ENCODE measurements at regions not wholly inside any gene's neighbourhood (a gene's known extent, or its start where the extent isn't known, plus 50 kb on each side); places are given as distances from the start of the nearest gene placed in this dataset.

- H3K27ac Mint-ChIP-seq, result peak overlapping the region in 1 of 3 experiments; percentile 60; a peak in 1 of 7 replicates
- no peak overlapping the region for H2BK120ac ChIP-seq (ENCODE audit: low read depth, low read length, poor library complexity, severe bottlenecking)
- no peak overlapping the region for H3T11ph ChIP-seq (ENCODE audit: low read length)
- H3K9ac ChIP-seq (ENCODE audit: extremely low read depth, insufficient read length, low read length), result no peak overlapping the region
- H4K91ac ChIP-seq (ENCODE audit: insufficient read length, low read depth, low read length), result no peak overlapping the region
- H4K8ac ChIP-seq (replicated peaks; ENCODE audit: insufficient read length, low read depth, low read length), result no peak overlapping the region
- no peak overlapping the region for H2AFZ ChIP-seq (ENCODE audit: low read length)
- H2BK20ac ChIP-seq (ENCODE audit: low read depth, low read length, poor library complexity, severe bottlenecking), result no peak overlapping the region
- no peaks in the 10 kb centered on the region for H4K20me1 ChIP-seq (ENCODE audit: control insufficient read depth, insufficient read depth, insufficient read length)
- no peaks in the 10 kb centered on the region for H3K27me3 ChIP-seq (ENCODE audit: insufficient read depth, low read length)
- no peak overlapping the region for H2BK12ac ChIP-seq (ENCODE audit: insufficient read length, low read depth, low read length)
- H3K4me1 ChIP-seq (ENCODE audit: insufficient read depth, low read length), result peaks cover 2% of the 10 kb centered on the region; the same call in 1 of the 2 replicates
- H3K4ac ChIP-seq (ENCODE audit: low read depth, low read length), result no peak overlapping the region
- H3K18ac ChIP-seq (ENCODE audit: insufficient read length, low read depth, low read length), result no peak overlapping the region
- DNase-seq, result no peak
- no peaks in the 10 kb centered on the region for H3K79me2 ChIP-seq (ENCODE audit: insufficient read depth, low read length)
- no peak overlapping the region for H3K56ac ChIP-seq (ENCODE audit: insufficient read length, low read depth, low read length)
- peaks cover 9 to 12% of the 10 kb centered on the region in 2 experiments for H3K9me3 Mint-ChIP-seq
- no peak overlapping the region for H2AK5ac ChIP-seq (ENCODE audit: insufficient read length, low read length)
- no peak overlapping the region for H4K5ac ChIP-seq (ENCODE audit: insufficient read length, low read depth, low read length)
- no peak overlapping the region for H3K4me3 Mint-ChIP-seq
- no peak overlapping the region for H3K23ac ChIP-seq (ENCODE audit: insufficient read length, low read depth, low read length)
- peaks cover 5% of the 10 kb centered on the region for H3K27me3 Mint-ChIP-seq (ENCODE audit: low read depth)
- TF ChIP-seq CTCF (conservative IDR thresholded peaks at IDR 0.05), result no peak
- H3K14ac ChIP-seq (ENCODE audit: insufficient read depth, low read length), result peak overlapping the region; percentile 4; the same call in 1 of the 2 replicates
- H3K27ac ChIP-seq (ENCODE audit: insufficient read length, low read depth, low read length), result no peak overlapping the region
- H3K4me2 ChIP-seq (ENCODE audit: insufficient read depth, insufficient read length, low read length), result no peak overlapping the region
- no peaks in the 10 kb centered on the region for H3K79me1 ChIP-seq (ENCODE audit: insufficient read depth, low read depth, low read length, poor library complexity, severe bottlenecking)
- peaks cover 15 to 27% of the 10 kb centered on the region in 2 experiments for H3K4me1 Mint-ChIP-seq
- no peak overlapping the region for H2BK15ac ChIP-seq (ENCODE audit: low read depth, low read length)
- H3K9me3 ChIP-seq (ENCODE audit: control insufficient read depth, low read depth, low read length), result no peaks in the 10 kb centered on the region
- no peaks in the 10 kb centered on the region for H3K23me2 ChIP-seq (ENCODE audit: insufficient read length, low read depth, low read length, poor library complexity, severe bottlenecking)
- H3K36me3 Mint-ChIP-seq (ENCODE audit: insufficient read depth in 1 of 3, low read depth in 3 of 3), result peaks cover 4 to 12% (median 5%) of the 10 kb centered on the region in 3 experiments; a peak in 5 of 7 replicates
- H2BK5ac ChIP-seq (ENCODE audit: insufficient read length, low read length), result no peak overlapping the region
- no CpG with 5 or more reads among the region's 20 CpGs for WGBS (ENCODE audit: extremely low coverage, insufficient read length, low lambda C conversion rate)
Observed at GRCh38 chr20:56802805-56803204, 173.7 kb downstream of the TFAP2C start.
